ENCODE measurements at regions not wholly inside any gene's neighbourhood (a gene's known extent, or its start where the extent isn't known, plus 50 kb on each side); places are given as distances from the start of the nearest gene placed in this dataset.

GRCh38 chr7:85866540-85866939, 679.7 kb upstream of the SEMA3D start:
- TF ChIP-seq, protein P1, sequence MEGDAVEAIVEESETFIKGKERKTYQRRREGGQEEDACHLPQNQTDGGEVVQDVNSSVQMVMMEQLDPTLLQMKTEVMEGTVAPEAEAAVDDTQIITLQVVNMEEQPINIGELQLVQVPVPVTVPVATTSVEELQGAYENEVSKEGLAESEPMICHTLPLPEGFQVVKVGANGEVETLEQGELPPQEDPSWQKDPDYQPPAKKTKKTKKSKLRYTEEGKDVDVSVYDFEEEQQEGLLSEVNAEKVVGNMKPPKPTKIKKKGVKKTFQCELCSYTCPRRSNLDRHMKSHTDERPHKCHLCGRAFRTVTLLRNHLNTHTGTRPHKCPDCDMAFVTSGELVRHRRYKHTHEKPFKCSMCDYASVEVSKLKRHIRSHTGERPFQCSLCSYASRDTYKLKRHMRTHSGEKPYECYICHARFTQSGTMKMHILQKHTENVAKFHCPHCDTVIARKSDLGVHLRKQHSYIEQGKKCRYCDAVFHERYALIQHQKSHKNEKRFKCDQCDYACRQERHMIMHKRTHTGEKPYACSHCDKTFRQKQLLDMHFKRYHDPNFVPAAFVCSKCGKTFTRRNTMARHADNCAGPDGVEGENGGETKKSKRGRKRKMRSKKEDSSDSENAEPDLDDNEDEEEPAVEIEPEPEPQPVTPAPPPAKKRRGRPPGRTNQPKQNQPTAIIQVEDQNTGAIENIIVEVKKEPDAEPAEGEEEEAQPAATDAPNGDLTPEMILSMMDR (IDR thresholded peaks at IDR 0.05): no peak
- no peak for TF ChIP-seq POLR2A (IDR thresholded peaks at IDR 0.05)

Measured in breast epithelium (tissue), 3 donors.